K562 (cell line): ENCODE measurements at regions not wholly inside any gene's neighbourhood (a gene's known extent, or its start where the extent isn't known, plus 50 kb on each side); places are given as distances from the start of the nearest gene placed in this dataset.

Experiments
- ATAC-seq: fragments of 200-7000 bp; cut with Tn5 transposase; 3 replicates; pipeline ENCODE4 v1.9.1; 2020; ENCODE audit warnings: moderate library complexity
- BruUV-seq: library from RNA; stranded (reverse); fragments of 400-500 nt; replicated peaks from 2 replicates; lab custom pipeline; 2021; lab: Mats Ljungman, UMichigan
- CTCF ChIA-PET: fragments of 300-600 bp; formaldehyde crosslinking; extraction: SDS; loops from one replicate; lab custom pipeline; 2021; ENCODE audit warnings: low intra/inter-chr PET ratio; lab: Yijun Ruan, JAX
- POLR2A ChIA-PET: fragments of 300-600, 350-650 bp; sonication (Branson Sonifier 250); formaldehyde crosslinking; extraction: SDS; loops from one replicate; lab custom pipeline; 2021; ENCODE audit warnings: antibody characterized with exemption, inconsistent platforms; lab: Yijun Ruan, JAX
- DNase-seq, 4 experiments: peaks; one replicate each; pipeline versions ENCODE4 v3.0.0 to v3.0.0-alpha.2; 2011 to 2018; ENCODE audit warnings: low spot score in 3 of 4, mixed read lengths in 3 of 4; ENCODE audit errors: extremely low read depth in 1 of 4
- FAIRE-seq: peaks from 2 replicates; lab custom pipeline; 2011; peaks lifted over from hg19 to GRCh38; lab: Jason Lieb, UNC
- H2AFZ ChIP-seq: 2 replicates; pipeline ENCODE4 v1.6.0; 2011; ENCODE audit warnings: low read depth, low read length, control low read depth, inconsistent platforms
- H3K27ac ChIP-seq: fragments of 200-600 bp; 3 replicates; pipeline ENCODE4 v1.8.0; 2011; ENCODE audit warnings: low read depth, mild to moderate bottlenecking, control low read depth, inconsistent platforms, low read length, moderate library complexity, mixed read lengths; ENCODE audit errors: extremely low read depth
- H3K27me3 ChIP-seq, 2 experiments: fragments of 300-600 bp in 1 of 2; 2 replicates in 1 of 2; 3 replicates in 1 of 2; pipeline versions ENCODE4 v1.6.0 to v1.8.0; 2011; ENCODE audit warnings: inconsistent platforms in 2 of 2, low read length in 2 of 2, mild to moderate bottlenecking in 1 of 2, mixed read lengths in 1 of 2, moderate library complexity in 1 of 2; ENCODE audit not compliant: control insufficient read depth in 2 of 2, insufficient read depth in 2 of 2
- H3K36me3 ChIP-seq: fragments of 300-600 bp; 3 replicates; pipeline ENCODE4 v1.8.0; 2011; ENCODE audit warnings: mild to moderate bottlenecking, low read length, inconsistent platforms; ENCODE audit not compliant: control insufficient read depth, insufficient read depth
- H3K4me1 ChIP-seq, 2 experiments: fragments of 200-600 bp in 1 of 2; replicated peaks in 1 of 2; 2 replicates in 1 of 2; 3 replicates in 1 of 2; pipeline versions ENCODE4 v1.5.1 to v1.8.0; 2011; ENCODE audit warnings: inconsistent platforms in 2 of 2, low read length in 2 of 2, mild to moderate bottlenecking in 1 of 2, mixed read lengths in 1 of 2, moderate library complexity in 1 of 2; ENCODE audit not compliant: control insufficient read depth in 2 of 2, insufficient read depth in 2 of 2
- H3K4me2 ChIP-seq: 2 replicates; pipeline ENCODE4 v1.6.1; 2011; ENCODE audit warnings: low read length, control low read depth, inconsistent platforms, mixed read lengths; ENCODE audit not compliant: insufficient read depth
- H3K4me3 ChIP-seq: fragments of 200-600 bp; sonication (generic), shearing (Covaris generic); 2 replicates; pipeline ENCODE4 v1.5.1; 2016; ENCODE audit warnings: control low read depth, inconsistent platforms
- H3K79me2 ChIP-seq: fragments of 200-600 bp; 3 replicates; pipeline ENCODE4 v1.8.0; 2011; ENCODE audit warnings: low read length, inconsistent platforms; ENCODE audit not compliant: control insufficient read depth, insufficient read depth
- H3K9ac ChIP-seq, 2 experiments: 2 replicates each; pipeline versions ENCODE4 v1.6.0 to v1.6.1; 2011; ENCODE audit warnings: low read depth in 2 of 2, low read length in 2 of 2, control low read depth in 1 of 2, inconsistent platforms in 1 of 2, mild to moderate bottlenecking in 1 of 2, mixed read lengths in 1 of 2; ENCODE audit not compliant: insufficient read depth in 1 of 2
- H3K9me1 ChIP-seq: one replicate; pipeline ENCODE4 v1.6.0; 2011; ENCODE audit warnings: inconsistent platforms, mild to moderate bottlenecking, low read length, moderate library complexity; ENCODE audit not compliant: control insufficient read depth, insufficient read depth
- H3K9me3 ChIP-seq: replicated peaks from 2 replicates; pipeline ENCODE4 v1.5.1; 2011; ENCODE audit warnings: low read depth, low read length, inconsistent platforms; ENCODE audit not compliant: control insufficient read depth, insufficient read depth
- H4K20me1 ChIP-seq: replicated peaks from 2 replicates; pipeline ENCODE4 v1.6.1; 2011; ENCODE audit warnings: low read length, inconsistent platforms, mixed read lengths; ENCODE audit not compliant: control insufficient read depth, insufficient read depth
- ATF6 ChIP-seq: sonication (generic); formaldehyde crosslinking; IDR thresholded peaks from 2 replicates; pipeline ENCODE4 v1.4.0; 2020; ENCODE audit warnings: mild to moderate bottlenecking, missing genetic modification reagents
- CBFB ChIP-seq: sonication (generic); formaldehyde crosslinking; IDR thresholded peaks from 2 replicates; pipeline ENCODE4 v1.4.0; 2020; ENCODE audit warnings: mild to moderate bottlenecking, missing genetic modification reagents
- CTCF ChIP-seq, 3 experiments: IDR thresholded peaks in 2 of 3; conservative IDR thresholded peaks in 1 of 3; 2 replicates each; pipeline ENCODE4 v1.5.1; 2011 to 2012; ENCODE audit warnings: low read length in 3 of 3, mild to moderate bottlenecking in 3 of 3, control low read depth in 2 of 3, improper control_type of control experiment in 1 of 3, inconsistent platforms in 1 of 3, low read depth in 1 of 3, mixed read lengths in 1 of 3, moderate library complexity in 1 of 3; ENCODE audit not compliant: insufficient read depth in 2 of 3
- CXXC5 ChIP-seq: fragments of 250-450 bp; sonication (Bioruptor Pico); IDR thresholded peaks from 2 replicates; pipeline ENCODE4 v1.8.0; 2022; ENCODE audit warnings: inconsistent platforms, mild to moderate bottlenecking, moderate library complexity
- DEAF1 ChIP-seq: fragments of 450-650 bp; formaldehyde crosslinking; IDR thresholded peaks from 2 replicates; pipeline ENCODE4 v1.4.0; 2020; ENCODE audit warnings: mild to moderate bottlenecking, moderate library complexity
- FOXK2 ChIP-seq, 2 experiments: fragments of 450-650 bp; IDR thresholded peaks in 1 of 2; conservative IDR thresholded peaks in 1 of 2; 2 replicates each; pipeline ENCODE4 v1.6.1; 2016; ENCODE audit warnings: low read depth in 2 of 2, mild to moderate bottlenecking in 1 of 2
- GTF2B ChIP-seq: IDR thresholded peaks from 2 replicates; pipeline ENCODE4 v1.6.1; 2011; ENCODE audit not compliant: insufficient read length; ENCODE audit errors: extremely low read depth
- NCOR1 ChIP-seq: fragments of 450-650 bp; IDR thresholded peaks from 2 replicates; pipeline ENCODE4 v1.6.1; 2016; ENCODE audit warnings: mild to moderate bottlenecking, moderate library complexity
- PKNOX1 ChIP-seq: fragments of 450-650 bp; IDR thresholded peaks from 2 replicates; pipeline ENCODE4 v1.6.1; 2016
- RAD21 ChIP-seq, 2 experiments: fragments of 250-450 bp in 1 of 2; fragments of 450-650 bp in 1 of 2; sonication (Bioruptor Pico) in 1 of 2; formaldehyde crosslinking in 1 of 2; IDR thresholded peaks in 1 of 2; conservative IDR thresholded peaks in 1 of 2; 2 replicates each; pipeline versions ENCODE4 v1.4.0 to v1.8.0; 2020 to 2022; ENCODE audit warnings: mild to moderate bottlenecking in 2 of 2, moderate library complexity in 1 of 2
- TBL1XR1 ChIP-seq, 2 experiments: IDR thresholded peaks; 2 replicates each; pipeline ENCODE4 v1.6.1; 2012; ENCODE audit warnings: improper control_type of control experiment in 2 of 2, low read length in 2 of 2, mild to moderate bottlenecking in 1 of 2
- ZNF280B ChIP-seq: fragments of 250-450 bp; sonication (Bioruptor Pico); IDR thresholded peaks from 2 replicates; pipeline ENCODE4 v1.5.1; 2021; ENCODE audit warnings: mild to moderate bottlenecking
- WGBS: fragments of 100-300 bp; shearing (Covaris generic); methylation state at CpG from one replicate; pipeline ENCODE4 v1.1.6; 2016; ENCODE audit warnings: low coverage, mixed read lengths; ENCODE audit not compliant: insufficient coverage; ENCODE audit errors: missing lambda C conversion rate; 5-methylcytosine and 5-hydroxymethylcytosine counted together
- in situ Hi-C: fragments of 300-500 bp; cut with MboI; formaldehyde crosslinking; loops from 4 replicates; pipeline ENCODE4 v1.15.0; 2018; ENCODE audit warnings: inconsistent platforms, mixed read lengths
- intact Hi-C: fragments of 100-400 bp; cut with micrococcal nuclease; formaldehyde crosslinking; loops from 2 replicates; pipeline ENCODE4 v1.14.2; 2022

- in situ Hi-C loops = no loop called here
- H3K27me3 ChIP-seq = no peaks in the 10 kb centered on the region
- no peak for FAIRE-seq
- TF ChIP-seq TBL1XR1 (IDR thresholded peaks at IDR 0.05; ENCODE audit: low read length in 2 of 2) (no peak), CXXC5 (CRISPR knock-in tag) (no peak), DEAF1 (CRISPR knock-in tag) (no peak), GTF2B (no peak), PKNOX1 (no peak), FOXK2 (conservative IDR thresholded peaks at IDR 0.05 in 1 of 2, IDR thresholded peaks at IDR 0.05 in 1 of 2; ENCODE audit: low read depth in 2 of 2) (0 out of 4 replicates have a peak, but pooled peaks of 1 of the 2 experiments have one; percentile 26), NCOR1 (no peak), CBFB (no peak), ZNF280B (CRISPR knock-in tag) (no peak), RAD21 (CRISPR knock-in tag; conservative IDR thresholded peaks at IDR 0.05 in 1 of 2, IDR thresholded peaks at IDR 0.05 in 1 of 2) (peak in 1 of 2 experiments; percentile 21; a peak in 1 of 4 replicates), CTCF (IDR thresholded peaks at IDR 0.05 in 2 of 3, conservative IDR thresholded peaks at IDR 0.05 in 1 of 3; ENCODE audit: insufficient read depth in 2 of 3, low read depth in 1 of 3, low read length in 3 of 3) (peak in 2 of 3 experiments; percentile 11 to 38; a peak in 1 of 6 replicates), ATF6 (CRISPR knock-in tag) (no peak)
These were observed 78.6 kb upstream of the RAPGEF2 start for GRCh38 chr4:159024266-159024665.

More at GRCh38 chr4:159024266-159024665, 78.6 kb upstream of the RAPGEF2 start:
- ATAC-seq = peak; percentile 64
- intact Hi-C loops = loop anchor here (5.0 kb wide), 1 partner anchor 83 kb away; no protein-coding TSS in a partner anchor
- Histone ChIP-seq H4K20me1 (no peaks in the 10 kb centered on the region), H3K9me3 (no peaks in the 10 kb centered on the region), H2AFZ (peak overlapping the region; percentile 76), H3K4me1 (no peaks in the 10 kb centered on the region; a peak in 1 of 5 replicates), H3K4me2 (no peak overlapping the region), H3K27ac (no peak overlapping the region), H3K4me3 (no peak overlapping the region), H3K79me2 (no peaks in the 10 kb centered on the region), H3K9me1 (no peaks in the 10 kb centered on the region), H3K9ac (no peak overlapping the region; a peak in 1 of 4 replicates), H3K36me3 (no peaks in the 10 kb centered on the region)
- no peak for DNase-seq
- CTCF ChIA-PET = no interaction called here
- POLR2A ChIA-PET = interaction anchor here (1.5 kb wide), 1 partner anchor 10 kb away, joined by 4 read pairs; no protein-coding TSS in a partner anchor
- no TSS peak for BruUV-seq
- WGBS = 11% methylated on average over 5 of the region's 5 CpGs
